ENCODE measurements at regions not wholly inside any gene's neighbourhood (a gene's known extent, or its start where the extent isn't known, plus 50 kb on each side); places are given as distances from the start of the nearest gene placed in this dataset.
"Not testable (repeated sequence)": the region's sequence is repeated elsewhere in the genome, so short reads cannot be mapped to it uniquely, and the experiment has no call there.

DNA sequence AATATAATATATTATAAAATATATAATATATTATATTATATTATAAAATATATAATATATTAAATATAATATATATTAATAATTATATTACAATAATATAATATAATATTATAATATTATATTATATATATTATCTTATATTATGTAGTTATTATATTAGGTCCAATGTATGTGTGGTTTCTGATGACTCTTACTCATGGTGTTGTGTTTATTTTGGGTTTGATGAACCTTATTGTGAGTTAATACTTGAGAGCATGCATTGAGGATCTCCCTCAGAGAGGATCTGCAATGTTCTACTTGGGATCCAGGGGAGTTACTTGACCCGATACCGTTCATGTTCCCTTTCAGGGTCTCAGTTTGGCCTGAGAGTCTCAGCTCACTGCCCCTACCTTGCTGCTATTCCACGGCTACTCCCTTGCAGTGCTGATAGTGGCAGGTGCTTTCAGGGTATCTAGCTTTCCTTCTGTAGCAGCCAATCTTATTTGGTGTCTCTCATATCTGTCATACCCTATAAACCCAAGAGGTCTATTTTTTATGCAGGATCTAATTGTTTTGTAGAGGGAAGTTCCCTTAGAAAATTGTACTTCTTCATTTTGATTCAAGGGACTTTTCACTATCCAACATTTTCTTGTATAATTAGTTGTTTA, 89.1 kb upstream of the ZDHHC17 start:
- TF ChIP-seq, protein P1, sequence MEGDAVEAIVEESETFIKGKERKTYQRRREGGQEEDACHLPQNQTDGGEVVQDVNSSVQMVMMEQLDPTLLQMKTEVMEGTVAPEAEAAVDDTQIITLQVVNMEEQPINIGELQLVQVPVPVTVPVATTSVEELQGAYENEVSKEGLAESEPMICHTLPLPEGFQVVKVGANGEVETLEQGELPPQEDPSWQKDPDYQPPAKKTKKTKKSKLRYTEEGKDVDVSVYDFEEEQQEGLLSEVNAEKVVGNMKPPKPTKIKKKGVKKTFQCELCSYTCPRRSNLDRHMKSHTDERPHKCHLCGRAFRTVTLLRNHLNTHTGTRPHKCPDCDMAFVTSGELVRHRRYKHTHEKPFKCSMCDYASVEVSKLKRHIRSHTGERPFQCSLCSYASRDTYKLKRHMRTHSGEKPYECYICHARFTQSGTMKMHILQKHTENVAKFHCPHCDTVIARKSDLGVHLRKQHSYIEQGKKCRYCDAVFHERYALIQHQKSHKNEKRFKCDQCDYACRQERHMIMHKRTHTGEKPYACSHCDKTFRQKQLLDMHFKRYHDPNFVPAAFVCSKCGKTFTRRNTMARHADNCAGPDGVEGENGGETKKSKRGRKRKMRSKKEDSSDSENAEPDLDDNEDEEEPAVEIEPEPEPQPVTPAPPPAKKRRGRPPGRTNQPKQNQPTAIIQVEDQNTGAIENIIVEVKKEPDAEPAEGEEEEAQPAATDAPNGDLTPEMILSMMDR (IDR thresholded peaks at IDR 0.05; ENCODE audit: low read depth, low read length, missing control alignments): no peak
- no peak overlapping the region for H3K4me3 ChIP-seq (ENCODE audit: low read depth, low read length)
- DNase-seq (ENCODE audit: low read depth): no peak

DNA sequence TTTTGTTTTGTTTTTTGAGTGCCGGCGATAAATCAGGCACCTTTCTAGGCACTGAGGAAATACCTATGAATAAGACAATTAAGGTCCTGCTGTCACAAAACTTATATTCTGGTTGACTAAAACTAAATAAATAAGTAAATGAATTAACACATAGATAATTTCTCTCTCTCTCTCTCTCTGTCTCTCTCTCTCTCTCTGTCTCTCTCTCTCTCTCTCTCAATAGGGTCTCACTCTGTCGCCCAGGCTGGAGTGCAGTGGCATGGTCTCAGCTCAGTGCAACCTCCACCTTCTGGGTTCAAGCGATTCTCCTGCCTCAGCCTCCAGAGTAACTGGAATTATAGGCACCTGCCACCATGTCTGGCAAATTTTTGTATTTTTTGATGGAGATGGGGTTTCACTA, 87.7 kb upstream of the ZDHHC17 start:
- not testable (repeated sequence) for H3K4me3 ChIP-seq (ENCODE audit: low read depth, low read length); DNase-seq (ENCODE audit: low read depth)

DNA sequence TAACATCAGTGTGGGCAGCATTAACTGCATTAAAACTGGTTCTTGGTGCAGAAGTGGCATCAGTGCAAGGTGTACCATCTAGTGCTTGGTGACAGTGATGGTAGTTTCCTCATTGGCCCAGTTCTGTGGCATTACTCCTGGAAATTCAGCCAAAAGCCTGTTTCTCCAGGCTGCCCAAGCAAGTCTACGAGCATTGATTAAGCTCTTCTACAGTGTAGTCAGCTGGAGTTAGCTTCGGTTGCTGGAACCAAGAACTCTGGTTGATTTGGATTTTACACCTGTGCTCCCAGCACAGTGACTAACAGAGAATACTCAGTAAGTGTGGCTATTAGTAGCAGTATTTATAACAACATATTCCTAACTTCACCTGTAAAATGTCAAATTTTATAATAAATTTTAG, 84.9 kb upstream of the ZDHHC17 start:
- H3K4me3 ChIP-seq (ENCODE audit: low read depth, low read length): no peak overlapping the region
- TF ChIP-seq, protein P1 (IDR thresholded peaks at IDR 0.05; ENCODE audit: low read depth, low read length, missing control alignments): no peak
- DNase-seq (ENCODE audit: low read depth): no peak

DNA sequence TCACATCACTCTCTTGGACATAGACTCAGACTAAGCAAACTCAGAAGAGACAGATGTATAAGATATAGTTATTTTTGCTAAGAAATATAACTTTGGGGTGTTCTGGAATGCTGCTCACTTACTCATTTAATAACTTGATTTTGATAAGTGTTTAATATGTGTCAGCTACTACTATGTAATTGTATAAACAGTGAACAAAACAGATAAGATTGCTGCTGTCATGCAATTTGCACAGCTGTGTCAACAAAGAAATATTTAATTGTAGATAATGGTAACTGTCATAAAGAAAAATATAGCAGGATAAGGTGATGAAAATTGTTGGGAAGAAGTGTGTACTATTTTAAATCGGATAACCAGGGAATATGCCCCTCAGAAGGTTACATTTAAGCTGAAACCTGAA, 84.1 kb upstream of the ZDHHC17 start:
- DNase-seq (ENCODE audit: low read depth): no peak
- TF ChIP-seq, protein P1 (IDR thresholded peaks at IDR 0.05; ENCODE audit: low read depth, low read length, missing control alignments): no peak
- H3K4me3 ChIP-seq (ENCODE audit: low read depth, low read length): no peak overlapping the region

DNA sequence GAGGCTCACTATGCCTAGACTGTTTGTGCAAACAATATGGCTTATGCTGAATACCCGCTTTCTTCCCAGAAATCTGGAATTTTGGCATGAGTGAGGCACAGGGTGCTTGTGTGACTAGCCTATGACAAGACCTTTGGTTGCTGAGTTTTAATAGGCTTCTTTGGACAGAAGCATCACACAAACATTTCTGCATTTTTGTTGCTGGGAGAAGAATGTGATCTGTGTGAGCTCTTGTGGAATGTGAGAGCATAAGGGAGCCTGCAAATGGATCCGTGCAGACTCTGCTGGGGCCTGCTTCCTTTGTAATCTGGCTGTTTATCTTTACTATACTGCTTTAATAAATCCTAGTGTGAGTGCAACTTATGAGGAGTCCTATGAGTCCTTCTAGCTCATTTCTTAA, 83.0 kb upstream of the ZDHHC17 start:
- no peak for DNase-seq (ENCODE audit: low read depth)
- TF ChIP-seq, protein P1 (IDR thresholded peaks at IDR 0.05; ENCODE audit: low read depth, low read length, missing control alignments): no peak
- H3K4me3 ChIP-seq (ENCODE audit: low read depth, low read length): no peak overlapping the region

DNA sequence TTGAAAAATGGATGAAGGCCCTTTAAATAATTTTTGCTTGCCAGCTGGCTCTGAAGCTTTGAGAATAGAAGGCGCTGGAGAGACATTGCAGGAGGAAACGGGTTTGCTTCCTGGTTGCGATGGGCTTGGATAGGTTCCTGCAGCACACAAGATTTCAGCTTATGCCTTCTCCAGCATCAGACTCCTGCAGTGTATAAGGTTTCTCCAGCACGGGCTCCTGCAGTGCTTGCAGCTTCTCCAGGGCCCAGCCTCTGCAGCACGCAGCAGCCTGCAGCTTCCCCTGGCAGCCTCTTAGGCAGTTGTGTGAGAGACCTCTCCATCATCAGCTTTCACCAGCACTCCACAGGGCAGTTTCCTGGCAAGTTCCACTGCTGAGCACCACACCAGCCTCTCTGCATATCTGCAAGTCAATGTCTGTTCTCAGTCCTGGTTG, 78.7 kb upstream of the ZDHHC17 start:
- no peak overlapping the region for H3K4me3 ChIP-seq (ENCODE audit: low read depth, low read length)
- TF ChIP-seq, protein P1 (IDR thresholded peaks at IDR 0.05; ENCODE audit: low read depth, low read length, missing control alignments): no peak
- DNase-seq (ENCODE audit: low read depth): no peak

DNA sequence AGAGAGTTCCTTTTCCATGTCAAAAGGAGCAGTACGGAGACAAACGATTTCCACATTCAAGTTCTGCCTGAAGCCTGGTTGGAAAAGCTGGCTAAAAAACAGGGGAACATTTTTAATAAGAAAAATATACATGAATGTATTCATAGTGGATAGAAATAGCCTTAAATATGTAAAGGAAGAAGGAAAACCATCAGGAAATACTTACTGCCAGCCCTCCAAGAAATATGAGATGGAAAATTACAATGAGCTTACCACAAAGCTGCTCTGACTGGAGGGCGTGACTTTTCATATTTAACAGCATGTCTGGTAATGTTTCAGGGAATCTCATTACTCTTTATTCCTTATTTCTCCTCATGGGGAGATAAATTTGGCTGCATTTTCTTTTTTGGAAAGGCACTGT, 75.9 kb upstream of the ZDHHC17 start:
- DNase-seq (ENCODE audit: low read depth): no peak
- no peak overlapping the region for H3K4me3 ChIP-seq (ENCODE audit: low read depth, low read length)
- TF ChIP-seq, protein P1 (IDR thresholded peaks at IDR 0.05; ENCODE audit: low read depth, low read length, missing control alignments): no peak
